Putamen (tissue), 1 donor: ENCODE measurements at regions not wholly inside any gene's neighbourhood (a gene's known extent, or its start where the extent isn't known, plus 50 kb on each side); places are given as distances from the start of the nearest gene placed in this dataset.
"Not testable (repeated sequence)": the region's sequence is repeated elsewhere in the genome, so short reads cannot be mapped to it uniquely, and the experiment has no call there.

Experiments used
- DNase-seq: peaks from one replicate; pipeline ENCODE4 v3.0.0-alpha.2; 2016; ENCODE audit warnings: low spot score

DNA sequence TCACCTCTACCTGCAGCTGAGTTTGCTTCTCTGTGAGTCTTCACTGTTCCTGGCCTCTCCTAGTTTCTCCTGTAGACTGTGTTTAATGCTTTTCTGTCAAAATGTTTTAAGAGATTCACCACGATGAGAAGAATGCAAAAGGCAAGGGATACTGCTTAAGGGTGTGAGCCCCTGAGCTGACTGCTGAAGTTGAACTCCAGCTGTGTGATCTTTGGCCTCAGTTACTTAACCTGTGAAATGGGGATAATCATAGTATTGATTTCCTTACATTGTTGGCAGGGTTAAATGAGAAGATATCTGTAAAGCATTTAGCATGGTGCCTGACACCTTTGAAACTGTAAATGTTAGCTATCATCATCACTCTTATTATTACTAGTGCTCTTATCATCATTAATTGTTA is 230.2 kb upstream of the MYLIP start:
- DNase-seq, result no peak

DNA sequence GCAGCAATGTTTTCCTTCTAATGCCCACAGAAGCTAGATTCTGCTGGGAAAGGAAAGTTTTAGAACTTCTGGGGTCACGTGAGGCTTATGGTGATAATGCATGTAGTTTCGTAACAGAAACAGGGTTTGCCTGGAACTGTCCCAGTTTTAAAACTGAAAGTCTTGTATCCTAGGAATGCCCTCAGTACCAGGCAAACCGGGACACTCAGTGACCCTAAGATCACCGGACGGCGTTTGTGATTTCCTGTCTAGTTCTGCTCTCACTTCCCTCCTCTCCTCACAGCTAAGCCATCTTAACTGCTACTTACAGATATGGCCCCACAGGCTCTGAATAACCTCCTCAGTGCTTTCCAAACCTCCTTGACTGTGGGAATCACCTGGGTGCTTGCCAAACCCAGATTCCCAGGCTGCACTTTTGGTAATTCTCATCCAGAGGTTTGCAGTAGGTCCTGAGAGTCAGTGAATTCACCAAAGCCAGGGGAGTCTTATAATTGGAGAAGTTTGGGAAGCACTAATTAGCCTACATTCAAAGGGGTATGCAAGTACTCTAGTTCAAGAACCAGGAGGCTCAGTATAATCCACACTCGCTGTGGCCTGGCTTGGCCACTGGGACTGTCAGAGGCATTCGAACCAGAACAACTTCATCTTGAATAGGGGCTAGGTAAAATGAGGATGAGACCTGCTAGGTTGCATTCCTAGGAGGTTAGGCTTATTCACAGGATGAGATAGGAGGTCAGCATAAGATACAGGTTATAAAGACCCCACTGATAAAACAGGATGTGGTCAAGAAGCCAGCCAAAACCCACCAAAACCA is 231.6 kb upstream of the MYLIP start:
- no peak for DNase-seq

DNA sequence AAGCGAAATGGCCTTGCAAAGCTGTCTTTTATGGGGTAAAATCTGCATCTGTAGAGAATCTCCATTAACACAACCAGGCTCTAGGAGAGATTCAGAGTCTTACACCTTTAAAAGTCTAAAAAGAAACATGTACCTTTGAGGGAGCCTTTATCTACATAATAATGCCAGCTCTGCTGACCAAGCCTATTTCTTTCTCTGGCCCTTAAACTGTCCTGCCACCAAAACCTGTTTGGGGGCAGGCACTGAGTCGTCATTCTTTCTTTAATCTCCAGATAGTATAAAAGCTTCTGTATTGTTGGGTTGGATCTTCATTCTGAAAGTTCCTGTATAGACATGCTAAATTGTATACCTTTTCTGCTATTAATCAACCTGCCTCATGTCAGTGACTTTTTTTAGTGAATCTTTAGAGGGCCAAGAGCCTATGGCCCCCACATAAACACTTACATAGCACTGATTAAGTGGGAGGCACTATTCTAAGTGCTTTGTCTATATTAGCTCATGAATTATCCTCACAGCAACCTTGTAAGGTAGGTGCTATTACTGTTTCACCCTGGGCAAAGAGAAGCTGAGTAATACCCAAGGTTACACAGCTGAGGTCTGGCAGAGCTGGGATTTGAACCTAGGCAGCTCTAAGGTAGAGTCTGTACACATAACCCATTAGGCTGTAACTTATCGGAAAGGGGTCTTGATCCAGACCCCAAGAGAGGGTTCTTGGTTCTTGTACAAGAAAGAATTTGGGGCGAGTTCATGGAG is 232.3 kb upstream of the DTNBP1 start:
- no peak for DNase-seq

DNA sequence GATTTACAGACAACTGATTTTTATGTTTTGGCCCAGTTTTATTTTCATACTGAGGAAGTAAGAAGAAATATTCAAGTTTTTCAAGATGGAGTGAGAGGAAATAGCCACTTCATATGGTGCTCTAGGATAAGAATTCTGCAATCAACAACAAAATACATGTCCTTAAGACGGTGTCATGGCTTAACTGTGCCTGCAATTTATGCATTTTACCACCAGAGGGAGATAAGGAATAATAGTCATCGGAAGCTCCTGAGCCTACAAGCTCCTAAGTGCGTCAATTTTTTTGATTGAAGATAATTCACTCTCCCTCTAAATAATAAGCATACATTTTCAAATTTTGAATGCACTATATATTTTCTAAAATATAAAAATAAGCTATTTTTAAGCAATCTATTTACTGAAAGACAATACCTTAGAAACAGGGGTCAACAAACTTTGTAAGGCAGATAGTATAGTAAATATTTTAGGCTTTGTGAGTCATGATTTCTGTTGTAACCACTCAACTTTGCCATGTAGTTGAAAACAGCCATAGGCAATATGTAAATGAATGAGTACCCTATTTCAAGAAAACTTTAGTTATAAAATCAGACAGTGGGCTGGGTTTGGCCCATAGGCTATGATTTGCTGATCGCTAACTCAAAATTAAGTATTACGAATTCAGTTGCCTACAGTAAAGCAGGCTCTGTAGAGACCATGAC is 230.9 kb upstream of the DTNBP1 start:
- DNase-seq, result no peak

DNA sequence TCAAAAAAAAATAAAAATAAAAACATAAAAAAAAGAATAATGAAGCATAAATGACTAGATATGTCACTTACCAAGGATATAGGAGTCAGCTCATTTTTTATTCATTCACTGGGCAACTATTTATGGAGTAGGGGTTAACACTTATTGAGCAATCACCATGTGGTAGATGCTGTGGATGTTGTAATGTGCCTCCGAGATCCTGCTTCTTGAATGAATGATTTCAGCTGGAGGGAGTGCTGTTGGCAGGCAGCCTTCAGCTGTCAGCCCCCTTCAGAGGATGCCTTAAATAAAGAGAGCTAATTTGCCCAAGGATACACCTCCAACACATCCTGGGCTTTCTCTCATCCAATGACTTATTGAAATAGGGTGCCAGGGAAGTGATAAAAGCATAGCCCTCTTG is 229.5 kb upstream of the DTNBP1 start:
- no peak for DNase-seq

DNA sequence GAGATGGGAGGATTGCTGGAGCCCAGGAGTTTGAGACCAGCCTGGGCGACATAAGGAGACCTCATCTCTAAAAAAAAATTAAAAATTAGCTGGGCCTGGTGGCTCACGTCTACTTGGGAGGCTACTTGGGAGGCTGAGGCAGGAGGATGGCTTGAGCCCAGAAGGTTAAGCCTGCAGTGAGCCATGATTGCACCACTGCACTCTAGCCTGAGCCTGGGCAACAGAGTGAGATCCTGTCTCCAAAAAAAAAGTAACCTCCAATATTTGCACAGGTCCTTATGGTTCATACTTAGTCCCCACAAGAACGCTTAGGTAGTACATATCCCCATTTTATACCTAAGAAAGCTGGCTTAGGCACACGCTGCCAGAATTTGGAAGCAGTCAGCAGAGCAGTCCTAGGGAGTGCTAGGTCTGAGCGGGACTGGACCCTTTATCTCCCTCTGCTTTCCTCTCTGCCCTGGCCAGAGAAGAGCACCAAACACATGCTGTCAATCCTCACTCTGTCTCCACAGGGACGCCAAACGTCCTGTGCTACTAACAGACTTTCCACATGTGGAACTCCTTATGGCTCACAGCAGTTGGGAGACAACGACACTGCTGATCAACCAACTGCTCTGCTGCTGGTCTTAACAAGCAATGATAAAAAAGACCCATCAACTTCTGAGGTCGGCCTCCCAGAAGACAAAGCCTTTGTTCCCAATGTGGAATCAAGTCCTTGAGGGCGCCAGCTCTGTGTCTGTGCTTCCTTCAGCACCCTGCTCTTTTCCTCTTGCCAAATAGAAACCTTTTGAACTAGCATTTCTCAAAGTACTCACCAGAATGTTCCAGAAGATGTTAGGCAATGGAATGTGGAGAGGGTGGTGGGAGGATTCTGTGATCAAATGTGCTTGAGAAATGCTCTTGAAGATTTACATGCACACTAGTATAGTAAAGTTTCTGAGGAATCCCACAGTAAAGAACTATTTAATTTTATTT is 226.3 kb upstream of the DTNBP1 start:
- DNase-seq, result no peak

DNA sequence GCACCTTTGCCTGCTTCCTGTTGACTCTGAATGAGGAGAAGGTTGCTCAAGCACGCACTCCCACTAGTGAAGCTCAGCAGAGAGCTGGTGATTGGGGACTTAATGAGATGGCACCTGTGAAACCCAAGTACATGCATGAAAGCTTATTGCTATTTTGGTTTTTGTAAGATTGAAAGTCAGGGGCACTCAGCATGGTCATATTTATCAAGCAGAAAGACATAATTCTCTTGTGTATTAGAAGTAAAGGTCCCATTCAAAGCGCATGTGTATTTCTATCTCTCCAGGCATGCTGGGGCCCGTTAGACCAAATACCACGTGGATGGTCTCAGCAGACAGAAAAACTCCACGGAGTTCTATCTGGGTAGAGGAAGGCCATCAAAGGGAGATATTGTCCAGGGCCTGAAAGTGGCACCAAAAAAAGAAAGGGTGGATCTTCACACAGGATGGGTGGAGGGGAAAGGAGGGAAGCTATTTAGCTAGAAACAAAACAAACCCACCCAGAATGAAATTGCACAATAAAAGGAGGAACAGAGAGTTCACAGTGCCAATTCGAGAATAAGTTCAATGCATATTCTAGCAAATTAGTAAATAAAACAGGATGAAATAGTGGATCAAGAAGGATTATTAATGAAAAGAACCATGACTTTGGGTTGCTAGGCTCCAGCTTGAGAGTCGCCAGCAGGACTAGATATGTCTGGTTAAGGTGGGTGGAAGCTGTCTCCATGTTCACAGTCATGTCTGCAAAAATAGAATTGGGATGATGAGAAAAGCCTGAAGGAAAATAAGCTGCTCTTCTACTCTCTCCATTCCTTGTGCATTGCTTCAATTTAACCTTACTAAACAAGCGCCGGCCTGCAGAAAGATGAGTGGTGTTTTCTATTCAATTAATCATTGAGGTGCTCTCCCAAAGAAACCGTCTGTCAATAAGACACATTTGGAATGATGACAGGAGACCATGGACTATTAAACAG is 224.9 kb upstream of the DTNBP1 start:
- no peak for DNase-seq

DNA sequence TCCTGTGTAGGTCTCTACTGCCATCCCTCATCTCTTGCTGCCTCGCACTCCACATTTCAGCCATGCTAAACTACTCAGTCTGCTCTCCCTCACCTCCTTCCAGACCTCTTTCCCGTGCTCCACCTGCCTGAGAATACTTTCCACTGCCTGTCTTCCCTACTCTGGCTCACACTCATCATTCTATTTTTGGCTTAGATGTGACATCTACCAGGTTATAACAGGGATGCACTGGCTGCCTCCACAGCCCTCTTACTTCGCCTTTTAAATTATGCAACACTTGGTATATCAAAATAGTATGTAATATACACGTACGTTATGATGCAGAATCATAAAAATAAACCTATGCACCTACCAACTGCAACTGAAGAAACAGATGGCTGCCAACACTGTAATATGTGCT is 222.8 kb upstream of the DTNBP1 start:
- peak; percentile 50 for DNase-seq

DNA sequence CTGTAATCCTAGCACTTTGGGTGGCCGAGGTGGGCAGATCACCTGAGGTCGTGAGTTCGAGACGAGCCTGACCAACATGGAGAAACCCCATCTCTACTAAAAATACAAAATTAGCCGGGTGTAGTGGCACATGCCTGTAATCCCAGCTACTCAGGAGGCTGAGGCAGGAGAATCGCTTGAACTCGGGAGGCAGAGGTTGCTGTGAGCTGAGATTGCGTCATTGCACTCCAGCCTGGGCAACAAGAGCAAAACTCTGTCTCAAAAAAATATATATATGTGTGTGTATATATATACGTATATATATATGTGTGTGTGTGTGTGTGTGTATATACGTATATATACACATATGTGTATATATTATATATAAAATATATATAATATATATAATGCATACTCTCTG is 220.8 kb upstream of the DTNBP1 start:
- not testable (repeated sequence) for DNase-seq

DNA sequence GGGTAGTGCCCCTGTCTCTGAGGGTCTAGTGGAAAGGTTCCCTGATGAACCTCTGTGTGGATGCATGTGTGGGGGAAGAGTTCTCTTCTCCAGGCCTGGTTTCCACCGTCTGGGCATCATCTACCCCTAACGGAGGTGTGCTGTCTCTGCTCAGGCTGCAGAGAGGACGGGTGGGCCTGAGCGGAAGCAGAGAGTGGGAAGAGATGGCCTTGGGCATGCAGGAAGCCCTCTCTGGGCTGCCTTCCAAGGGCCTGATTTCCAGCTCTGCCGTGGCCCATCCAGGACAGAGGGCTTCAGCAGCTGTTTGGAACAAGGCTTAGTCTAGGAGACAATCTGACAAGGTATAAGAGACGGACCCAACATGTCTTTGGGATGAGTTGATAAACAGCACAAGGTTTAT is 220.1 kb upstream of the DTNBP1 start:
- DNase-seq, result no peak

DNA sequence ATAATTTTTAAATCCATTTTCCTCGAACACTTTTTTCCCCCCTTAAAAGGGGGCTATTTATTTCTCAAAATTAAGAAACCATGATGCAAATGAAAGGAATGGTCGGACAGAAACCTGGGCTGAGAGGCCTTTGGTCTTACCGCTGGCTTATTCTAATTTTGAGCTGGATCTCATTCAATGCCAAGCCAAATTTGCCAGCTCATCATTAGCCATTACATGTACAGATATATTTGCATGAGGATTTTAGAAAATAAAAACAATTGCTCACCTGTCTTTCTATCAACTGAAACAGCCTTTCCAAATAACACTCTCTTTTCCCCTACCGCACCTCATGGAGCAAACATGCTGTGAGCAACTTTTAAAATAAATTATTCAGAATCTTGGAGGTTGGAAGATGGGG is 219.5 kb upstream of the DTNBP1 start:
- no peak for DNase-seq

DNA sequence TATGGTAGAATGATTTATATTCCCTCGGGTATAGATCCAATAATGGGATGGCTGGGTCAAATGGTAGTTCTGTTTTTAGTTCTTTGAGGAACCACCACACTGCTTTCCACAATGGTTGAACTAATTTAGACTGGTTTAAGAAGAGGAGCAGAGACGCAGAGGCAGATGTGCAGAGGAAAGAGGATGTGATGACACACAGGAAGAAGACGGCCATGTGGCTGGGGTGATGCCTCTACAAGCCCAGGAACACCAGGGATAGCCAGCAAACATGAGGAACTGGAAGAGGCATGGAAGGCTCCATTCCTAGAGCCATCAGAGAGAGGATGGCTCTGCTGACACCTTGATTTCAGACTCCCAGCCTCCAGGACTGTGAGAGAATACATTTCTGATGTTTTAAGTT is 218.3 kb upstream of the DTNBP1 start:
- DNase-seq, result no peak

DNA sequence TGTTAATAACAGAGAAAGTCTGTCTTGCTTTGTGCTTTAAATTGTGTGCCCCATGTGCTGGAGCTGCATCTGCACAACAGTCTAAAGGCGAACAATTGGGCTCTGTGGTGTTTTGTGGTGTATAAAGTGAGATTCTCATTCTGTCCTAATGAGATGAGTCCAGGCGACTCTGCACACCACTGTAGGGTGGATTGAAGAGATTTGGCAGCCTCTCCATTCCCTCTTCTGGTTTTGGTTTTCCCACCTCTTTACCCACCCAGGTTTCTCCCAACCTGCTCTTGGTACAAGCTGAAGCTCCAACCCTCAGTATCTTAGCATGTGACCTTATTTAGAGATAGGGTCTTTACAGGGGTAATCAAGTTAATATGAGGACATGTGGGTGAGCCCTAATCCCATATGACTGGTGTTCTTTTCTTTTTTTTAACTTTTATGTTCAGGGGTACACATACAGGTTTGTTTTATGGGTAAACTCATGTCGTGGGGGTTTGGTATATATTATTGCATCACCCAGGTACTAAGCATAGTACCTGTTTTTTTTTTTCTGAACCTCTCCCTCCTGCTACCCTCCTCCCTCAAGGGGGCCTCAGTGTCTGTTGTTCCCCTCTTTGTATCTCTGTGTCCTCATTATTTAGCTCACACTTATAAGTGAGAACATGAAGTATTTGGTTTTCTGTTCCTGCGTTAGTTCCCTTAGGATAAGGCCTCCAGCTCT is 217.6 kb upstream of the DTNBP1 start:
- no peak for DNase-seq

DNA sequence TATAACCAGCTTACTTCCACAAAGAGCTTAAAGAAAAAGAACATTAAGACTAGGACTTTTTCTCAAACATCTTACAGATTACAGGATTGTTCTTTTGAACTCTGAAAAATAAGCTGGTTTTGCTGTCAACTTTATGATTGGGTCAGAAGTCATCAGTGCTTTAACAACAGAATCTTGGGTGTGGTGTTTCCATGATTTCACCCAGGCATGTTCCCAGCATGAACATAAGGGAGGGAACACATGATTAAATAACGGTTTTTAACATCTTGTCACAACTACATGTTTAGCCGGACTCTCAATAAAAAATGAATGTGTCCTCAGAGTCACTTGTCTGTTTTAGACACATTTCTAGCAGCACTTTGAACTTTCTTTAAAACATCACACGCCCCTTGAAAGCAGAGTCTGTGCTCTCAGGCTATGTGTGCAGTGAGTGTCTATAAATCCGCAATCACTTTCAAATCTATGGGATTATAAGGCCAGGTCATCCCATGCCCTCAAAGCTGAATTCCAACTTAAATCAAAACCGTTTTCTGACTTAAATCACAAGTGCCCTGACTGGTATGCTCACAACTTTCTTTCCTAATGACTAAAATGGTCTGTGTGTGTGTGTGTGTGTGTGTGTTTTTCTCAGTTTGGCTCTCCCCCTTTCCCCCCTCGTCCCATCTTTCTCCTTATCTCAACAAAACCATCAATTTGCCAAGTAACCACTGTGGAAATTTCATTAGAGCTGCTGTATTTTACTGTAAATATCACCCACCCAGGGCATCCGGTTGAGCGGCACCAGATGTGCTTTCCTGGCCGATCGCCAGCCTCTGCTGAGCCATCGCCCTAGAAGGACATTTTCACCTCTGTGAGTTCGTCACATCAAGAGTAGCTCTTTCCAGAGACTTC is 216.8 kb upstream of the DTNBP1 start:
- DNase-seq, result no peak

DNA sequence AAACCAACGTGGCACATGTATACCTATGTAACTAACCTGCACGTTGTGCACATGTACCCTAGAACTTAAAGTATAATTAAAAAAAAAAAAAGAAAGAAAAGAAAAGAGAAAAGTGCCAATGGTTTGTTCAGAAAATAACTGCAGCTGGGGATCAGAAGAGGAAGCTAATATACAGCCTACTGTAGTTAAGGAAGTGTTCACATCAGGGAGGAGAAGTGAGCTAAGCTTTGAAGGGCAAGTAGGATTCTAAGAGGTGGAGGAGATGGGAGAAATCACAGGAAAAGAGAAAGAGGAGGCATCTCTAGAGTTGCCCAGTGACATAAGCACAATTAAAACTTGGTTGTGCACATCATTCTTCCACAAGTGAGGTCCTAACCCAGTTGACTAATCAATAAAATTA is 214.4 kb upstream of the DTNBP1 start:
- no peak for DNase-seq

DNA sequence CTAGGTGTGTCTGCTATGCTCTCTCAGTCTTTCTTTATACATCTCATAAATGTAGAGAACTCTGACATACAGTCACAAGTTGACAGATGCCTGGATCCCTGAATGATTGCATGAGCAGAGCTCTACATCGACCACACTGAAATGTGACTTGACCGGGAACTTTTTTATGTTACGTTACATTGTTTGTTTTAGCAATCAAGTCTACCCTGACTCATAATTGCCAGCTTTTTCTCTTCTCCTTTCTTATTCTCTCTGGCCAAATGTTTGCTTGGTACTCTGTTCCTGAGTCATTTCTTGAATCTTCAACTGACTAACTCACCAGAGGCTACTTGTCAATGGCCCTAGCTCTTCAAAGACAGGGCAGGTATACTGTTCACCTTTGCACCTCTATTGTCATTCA is 213.6 kb upstream of the DTNBP1 start:
- DNase-seq, result no peak

DNA sequence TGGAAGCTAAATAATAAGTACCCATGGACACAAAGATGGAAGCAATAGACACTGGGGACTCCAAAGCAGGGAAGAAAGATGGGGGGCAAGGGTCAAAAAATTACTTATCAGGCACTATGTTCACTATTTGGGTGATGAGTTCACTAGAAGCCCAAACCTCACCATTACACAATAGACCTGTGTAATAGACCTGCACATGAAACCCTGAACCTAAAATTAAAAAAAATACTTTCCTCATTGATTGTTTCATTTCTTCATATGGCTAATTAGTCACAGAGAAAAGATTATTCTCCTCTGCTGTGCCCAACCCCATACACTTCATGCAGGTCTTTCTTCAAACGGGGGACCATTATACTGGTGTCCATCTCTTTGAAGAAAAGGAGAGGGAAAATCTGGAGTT is 213.0 kb upstream of the DTNBP1 start:
- no peak for DNase-seq

DNA sequence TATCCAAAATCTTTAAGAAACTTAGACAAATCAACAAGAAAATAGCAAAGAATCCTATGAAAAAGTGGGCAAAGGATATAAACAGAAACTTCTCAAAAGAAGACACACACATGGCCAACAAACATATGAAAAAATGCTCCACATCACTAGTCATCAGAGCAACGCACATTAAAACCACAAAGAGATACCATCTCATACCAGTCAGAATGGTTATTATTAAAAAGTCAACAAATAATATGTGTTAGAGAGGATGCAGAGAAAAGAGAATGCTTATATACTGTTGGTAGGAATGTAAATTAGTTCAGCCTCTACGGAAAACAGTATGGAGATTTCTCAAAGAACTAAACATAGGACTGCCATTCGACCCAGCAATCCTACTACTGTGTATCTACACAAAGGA is 212.0 kb upstream of the DTNBP1 start:
- no peak for DNase-seq

DNA sequence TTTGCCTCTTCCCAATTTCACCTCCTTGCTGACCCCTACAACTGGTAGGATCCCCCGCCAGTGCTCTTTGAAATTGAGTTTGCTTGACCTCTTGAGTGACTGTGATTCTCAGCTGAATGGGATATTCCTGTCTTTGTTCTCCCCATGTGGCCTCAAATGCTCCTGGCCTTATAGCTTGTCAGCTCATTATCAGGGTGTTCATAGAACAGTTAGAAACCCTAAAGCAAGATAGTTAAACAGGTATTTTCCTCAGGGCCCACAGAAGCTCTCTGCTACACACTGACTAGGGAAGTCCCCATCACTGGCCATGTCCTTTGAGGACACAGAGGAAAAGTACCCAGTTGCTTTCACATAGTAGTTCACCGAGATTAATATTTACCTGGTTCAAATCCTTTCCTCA is 211.5 kb upstream of the DTNBP1 start:
- no peak for DNase-seq
